HG02852 (cell line): ENCODE measurements at regions not wholly inside any gene's neighbourhood (a gene's known extent, or its start where the extent isn't known, plus 50 kb on each side); places are given as distances from the start of the nearest gene placed in this dataset.
"Not testable (repeated sequence)": the region's sequence is repeated elsewhere in the genome, so short reads cannot be mapped to it uniquely, and the experiment has no call there.

Source experiments
- ATAC-seq: cut with Tn5 transposase; IDR thresholded peaks from one replicate; pipeline ENCODE4 v1.9.1; 2021; ENCODE audit warnings: mild to moderate bottlenecking, moderate library complexity; ENCODE audit not compliant: unreplicated experiment

GRCh38 chr3:74149466-74149865 is 465.0 kb downstream of the CNTN3 start:
- ATAC-seq: no peak

- ATAC-seq: no peak
These were observed 469.2 kb downstream of the CNTN3 start for GRCh38 chr3:74145277-74145676.

- no peak for ATAC-seq
These were observed 474.8 kb downstream of the CNTN3 start for GRCh38 chr3:74139648-74140047.

GRCh38 chr3:74137790-74138189 is 476.7 kb downstream of the CNTN3 start:
- no peak for ATAC-seq

- ATAC-seq: no peak
These were observed 478.7 kb downstream of the CNTN3 start for GRCh38 chr3:74135808-74136207.

- no peak for ATAC-seq
These were observed 479.6 kb downstream of the CNTN3 start for GRCh38 chr3:74134831-74135230.

- not testable (repeated sequence) for ATAC-seq
These were observed 482.7 kb downstream of the CNTN3 start for GRCh38 chr3:74131546-74132328.

- ATAC-seq: no peak
These were observed 484.8 kb downstream of the CNTN3 start for GRCh38 chr3:74129611-74130010.

GRCh38 chr3:74129056-74129455 is 485.4 kb downstream of the CNTN3 start:
- no peak for ATAC-seq

GRCh38 chr3:74127256-74127655 is 487.2 kb downstream of the CNTN3 start:
- no peak for ATAC-seq

GRCh38 chr3:74124782-74125181 is 489.7 kb downstream of the CNTN3 start:
- no peak for ATAC-seq

- ATAC-seq: no peak
These were observed 492.2 kb downstream of the CNTN3 start for GRCh38 chr3:74122281-74122680.

- no peak for ATAC-seq
These were observed 492.7 kb downstream of the CNTN3 start for GRCh38 chr3:74121761-74122160.

- ATAC-seq: no peak
These were observed 494.5 kb upstream of the PDZRN3 start for GRCh38 chr3:74119221-74119620.

- no peak for ATAC-seq
These were observed 491.2 kb upstream of the PDZRN3 start for GRCh38 chr3:74115906-74116305.

GRCh38 chr3:74107451-74107850 is 482.7 kb upstream of the PDZRN3 start:
- no peak for ATAC-seq

GRCh38 chr3:74106925-74107324 is 482.2 kb upstream of the PDZRN3 start:
- ATAC-seq: no peak

- ATAC-seq: no peak
These were observed 466.5 kb upstream of the PDZRN3 start for GRCh38 chr3:74091204-74091603.

GRCh38 chr3:74089814-74090213 is 465.1 kb upstream of the PDZRN3 start:
- ATAC-seq: no peak

- ATAC-seq: no peak
These were observed 455.3 kb upstream of the PDZRN3 start for GRCh38 chr3:74080056-74080461.

- ATAC-seq: no peak
These were observed 450.5 kb upstream of the PDZRN3 start for GRCh38 chr3:74075241-74075640.

- no peak for ATAC-seq
These were observed 450.0 kb upstream of the PDZRN3 start for GRCh38 chr3:74074700-74075099.

- no peak for ATAC-seq
These were observed 442.6 kb upstream of the PDZRN3 start for GRCh38 chr3:74067296-74067695.
